H9 (cell line): ENCODE measurements at regions not wholly inside any gene's neighbourhood (a gene's known extent, or its start where the extent isn't known, plus 50 kb on each side); places are given as distances from the start of the nearest gene placed in this dataset.

Source experiments
- DNase-seq: peaks from one replicate; pipeline ENCODE4 v3.0.0-alpha.2; 2017
- H2AFZ ChIP-seq: one replicate; pipeline ENCODE4 v1.6.1; 2013; ENCODE audit warnings: mild to moderate bottlenecking, low read length, control low read depth, moderate library complexity
- H2AK5ac ChIP-seq: 2 replicates; pipeline ENCODE4 v1.6.1; 2013; ENCODE audit warnings: low read length, control low read depth, mixed read lengths; ENCODE audit not compliant: insufficient read length
- H2BK120ac ChIP-seq: one replicate; pipeline ENCODE4 v1.6.1; 2013; ENCODE audit warnings: low read depth, mild to moderate bottlenecking, low read length, control low read depth, inconsistent platforms; ENCODE audit not compliant: poor library complexity, severe bottlenecking
- H2BK12ac ChIP-seq: 2 replicates; pipeline ENCODE4 v1.6.1; 2013; ENCODE audit warnings: low read length, control low read depth, mixed read lengths, low read depth; ENCODE audit not compliant: insufficient read length
- H2BK15ac ChIP-seq: 2 replicates; pipeline ENCODE4 v1.6.1; 2013; ENCODE audit warnings: low read depth, low read length, control low read depth
- H2BK20ac ChIP-seq: one replicate; pipeline ENCODE4 v1.6.1; 2013; ENCODE audit warnings: low read depth, mild to moderate bottlenecking, low read length, control low read depth, inconsistent platforms; ENCODE audit not compliant: poor library complexity, severe bottlenecking
- H2BK5ac ChIP-seq: 2 replicates; pipeline ENCODE4 v1.6.1; 2013; ENCODE audit warnings: low read length, control low read depth, mixed read lengths; ENCODE audit not compliant: insufficient read length
- H3K14ac ChIP-seq: 2 replicates; pipeline ENCODE4 v1.6.1; 2013; ENCODE audit warnings: low read length, control low read depth; ENCODE audit not compliant: insufficient read depth
- H3K18ac ChIP-seq: 2 replicates; pipeline ENCODE4 v1.6.1; 2013; ENCODE audit warnings: low read depth, mild to moderate bottlenecking, mixed read lengths, low read length, control low read depth; ENCODE audit not compliant: insufficient read length
- H3K23ac ChIP-seq: 2 replicates; pipeline ENCODE4 v1.6.1; 2013; ENCODE audit warnings: low read length, control low read depth, mixed read lengths, low read depth; ENCODE audit not compliant: insufficient read length
- H3K23me2 ChIP-seq: 2 replicates; pipeline ENCODE4 v1.6.1; 2013; ENCODE audit warnings: low read depth, mild to moderate bottlenecking, mixed read lengths, low read length, control low read depth; ENCODE audit not compliant: insufficient read length, poor library complexity, severe bottlenecking
- H3K27ac ChIP-seq: 2 replicates; pipeline ENCODE4 v1.5.1; 2013; ENCODE audit warnings: low read length, control low read depth, mixed read lengths, low read depth; ENCODE audit not compliant: insufficient read length
- H3K27me3 ChIP-seq: 2 replicates; pipeline ENCODE4 v1.6.1; 2013; ENCODE audit warnings: low read length, control low read depth, inconsistent platforms; ENCODE audit not compliant: insufficient read depth
- H3K4ac ChIP-seq: 2 replicates; pipeline ENCODE4 v1.6.1; 2013; ENCODE audit warnings: low read depth, mild to moderate bottlenecking, control low read depth, inconsistent platforms, low read length, moderate library complexity
- H3K4me1 ChIP-seq: 2 replicates; pipeline ENCODE4 v1.6.1; 2013; ENCODE audit warnings: low read length, control low read depth, inconsistent platforms; ENCODE audit not compliant: insufficient read depth
- H3K4me2 ChIP-seq: 2 replicates; pipeline ENCODE4 v1.6.1; 2013; ENCODE audit warnings: low read length, control low read depth, mixed read lengths; ENCODE audit not compliant: insufficient read length, insufficient read depth
- H3K56ac ChIP-seq: 2 replicates; pipeline ENCODE4 v1.6.1; 2013; ENCODE audit warnings: low read depth, mild to moderate bottlenecking, mixed read lengths, low read length, control low read depth; ENCODE audit not compliant: insufficient read length
- H3K79me1 ChIP-seq: 2 replicates; pipeline ENCODE4 v1.6.1; 2013; ENCODE audit warnings: low read depth, mild to moderate bottlenecking, moderate library complexity, low read length, control low read depth, inconsistent platforms; ENCODE audit not compliant: insufficient read depth, poor library complexity, severe bottlenecking
- H3K79me2 ChIP-seq: 2 replicates; pipeline ENCODE4 v1.6.1; 2013; ENCODE audit warnings: low read length, control low read depth, inconsistent platforms; ENCODE audit not compliant: insufficient read depth
- H3K9ac ChIP-seq: 2 replicates; pipeline ENCODE4 v1.6.1; 2013; ENCODE audit warnings: low read length, control low read depth, mixed read lengths; ENCODE audit not compliant: insufficient read length; ENCODE audit errors: extremely low read depth
- H3K9me3 ChIP-seq: one replicate; pipeline ENCODE4 v1.6.1; 2013; ENCODE audit warnings: low read depth, low read length, inconsistent platforms; ENCODE audit not compliant: control insufficient read depth
- H3T11ph ChIP-seq: one replicate; pipeline ENCODE4 v1.6.1; 2013; ENCODE audit warnings: mild to moderate bottlenecking, low read length, control low read depth, inconsistent platforms
- H4K20me1 ChIP-seq: one replicate; pipeline ENCODE4 v1.6.1; 2013; ENCODE audit not compliant: control insufficient read depth, insufficient read length, insufficient read depth
- H4K5ac ChIP-seq: 2 replicates; pipeline ENCODE4 v1.6.1; 2013; ENCODE audit warnings: low read depth, mild to moderate bottlenecking, mixed read lengths, low read length, control low read depth; ENCODE audit not compliant: insufficient read length
- H4K8ac ChIP-seq: replicated peaks from 2 replicates; pipeline ENCODE4 v1.6.1; 2013; ENCODE audit warnings: low read length, control low read depth, mixed read lengths, low read depth; ENCODE audit not compliant: insufficient read length
- H4K91ac ChIP-seq: 2 replicates; pipeline ENCODE4 v1.6.1; 2013; ENCODE audit warnings: low read depth, mild to moderate bottlenecking, moderate library complexity, mixed read lengths, low read length, control low read depth; ENCODE audit not compliant: insufficient read length
- H3K27ac Mint-ChIP-seq, 3 experiments: 2 replicates in 2 of 3; 3 replicates in 1 of 3; pipeline ENCODE4 v1.8.0; 2020 to 2021; ENCODE audit warnings: mixed read lengths in 3 of 3, mild to moderate bottlenecking in 1 of 3, moderate library complexity in 1 of 3
- H3K27me3 Mint-ChIP-seq: 2 replicates; pipeline ENCODE4 v1.8.0; 2021; ENCODE audit warnings: low read depth, mild to moderate bottlenecking, moderate library complexity, mixed read lengths
- H3K36me3 Mint-ChIP-seq, 3 experiments: 2 replicates in 2 of 3; 3 replicates in 1 of 3; pipeline ENCODE4 v1.8.0; 2020 to 2021; ENCODE audit warnings: low read depth in 3 of 3, mixed read lengths in 3 of 3; ENCODE audit not compliant: insufficient read depth in 1 of 3
- H3K4me1 Mint-ChIP-seq, 2 experiments: 2 replicates each; pipeline ENCODE4 v1.8.0; 2020; ENCODE audit warnings: mixed read lengths in 2 of 2
- H3K4me3 Mint-ChIP-seq, 2 experiments: 2 replicates in 1 of 2; 3 replicates in 1 of 2; pipeline ENCODE4 v1.8.0; 2020 to 2021; ENCODE audit warnings: mild to moderate bottlenecking in 2 of 2, mixed read lengths in 2 of 2, moderate library complexity in 1 of 2
- H3K9me3 Mint-ChIP-seq, 2 experiments: 2 replicates in 1 of 2; 3 replicates in 1 of 2; pipeline ENCODE4 v1.8.0; 2020; ENCODE audit warnings: mild to moderate bottlenecking in 2 of 2, mixed read lengths in 2 of 2, moderate library complexity in 1 of 2
- WGBS: extraction: QIAGEN DNeasy Blood & Tissue Kit; methylation state at CpG from one replicate; pipeline ENCODE4 v1.1.7; 2013; ENCODE audit warnings: missing lambda C conversion rate, low lambda C conversion rate, mixed read lengths; ENCODE audit not compliant: insufficient read length; ENCODE audit errors: extremely low coverage; 5-methylcytosine and 5-hydroxymethylcytosine counted together
- TF ChIP-seq, protein P1 (sequence below): fragments of 200-600 bp; sonication (generic); conservative IDR thresholded peaks from 3 replicates; pipeline ENCODE4 v1.8.0; 2021; ENCODE audit warnings: antibody characterized with exemption, mild to moderate bottlenecking

DNA sequence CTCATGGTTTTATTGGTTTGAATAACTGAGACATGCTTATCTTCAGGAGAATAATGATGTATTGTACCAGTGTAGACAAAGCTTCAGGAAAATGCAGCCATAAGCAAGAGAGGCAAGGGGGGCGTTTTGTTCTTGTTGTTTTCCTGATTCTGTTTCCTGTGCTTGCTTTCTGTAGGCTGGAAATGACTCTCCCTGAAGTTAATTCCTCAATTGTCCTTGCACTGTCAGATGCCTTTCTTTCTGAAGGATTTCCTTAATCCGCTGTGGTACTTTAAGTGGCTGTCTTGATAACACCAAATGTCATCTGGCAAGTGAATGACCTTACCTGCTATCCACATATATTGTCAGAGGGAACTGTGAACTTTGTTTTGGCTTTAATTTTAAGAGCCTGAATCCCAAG is 220.0 kb downstream of the NEDD1 start:
- no peak overlapping the region for H3K14ac ChIP-seq
- WGBS = no CpG with 5 or more reads among the region's 2 CpGs
- H3K23me2 ChIP-seq = no peaks in the 10 kb centered on the region
- H4K91ac ChIP-seq = no peak overlapping the region
- no peak overlapping the region for H2BK20ac ChIP-seq
- H2BK5ac ChIP-seq = no peak overlapping the region
- no peak for DNase-seq
- no peak overlapping the region for H4K5ac ChIP-seq
- no peaks in the 10 kb centered on the region for H3K79me2 ChIP-seq
- H3K27me3 ChIP-seq = no peaks in the 10 kb centered on the region
- H2AK5ac ChIP-seq = no peak overlapping the region
- no peak overlapping the region for H3T11ph ChIP-seq
- peaks cover 50 to 52% of the 10 kb centered on the region in 2 experiments for H3K4me1 Mint-ChIP-seq
- H2BK15ac ChIP-seq = no peak overlapping the region
- peaks cover 2% of the 10 kb centered on the region; the same call in 1 of the 2 replicates for H3K4me1 ChIP-seq
- H3K18ac ChIP-seq = no peak overlapping the region
- no peak overlapping the region for H4K8ac ChIP-seq
- H2AFZ ChIP-seq = no peak overlapping the region
- H3K36me3 Mint-ChIP-seq = peaks cover 24 to 29% (median 27%) of the 10 kb centered on the region in 3 experiments
- no peak overlapping the region for H3K9ac ChIP-seq
- H3K4ac ChIP-seq = no peak overlapping the region
- H3K27me3 Mint-ChIP-seq = peaks cover 12% of the 10 kb centered on the region
- H3K9me3 ChIP-seq = peaks cover 10% of the 10 kb centered on the region
- H2BK12ac ChIP-seq = no peak overlapping the region
- H3K79me1 ChIP-seq = no peaks in the 10 kb centered on the region
- H4K20me1 ChIP-seq = no peaks in the 10 kb centered on the region
- H3K4me3 Mint-ChIP-seq = no peak overlapping the region; a peak in 1 of 5 replicates
- peaks cover 24 to 26% of the 10 kb centered on the region in 2 experiments for H3K9me3 Mint-ChIP-seq
- no peak overlapping the region for H2BK120ac ChIP-seq
- no peak overlapping the region for H3K23ac ChIP-seq
- H3K4me2 ChIP-seq = no peak overlapping the region
- no peak overlapping the region for H3K27ac ChIP-seq
- peak overlapping the region in 1 of 3 experiments; percentile 62; a peak in 3 of 7 replicates for H3K27ac Mint-ChIP-seq
- H3K56ac ChIP-seq = no peak overlapping the region
- TF ChIP-seq, protein P1, sequence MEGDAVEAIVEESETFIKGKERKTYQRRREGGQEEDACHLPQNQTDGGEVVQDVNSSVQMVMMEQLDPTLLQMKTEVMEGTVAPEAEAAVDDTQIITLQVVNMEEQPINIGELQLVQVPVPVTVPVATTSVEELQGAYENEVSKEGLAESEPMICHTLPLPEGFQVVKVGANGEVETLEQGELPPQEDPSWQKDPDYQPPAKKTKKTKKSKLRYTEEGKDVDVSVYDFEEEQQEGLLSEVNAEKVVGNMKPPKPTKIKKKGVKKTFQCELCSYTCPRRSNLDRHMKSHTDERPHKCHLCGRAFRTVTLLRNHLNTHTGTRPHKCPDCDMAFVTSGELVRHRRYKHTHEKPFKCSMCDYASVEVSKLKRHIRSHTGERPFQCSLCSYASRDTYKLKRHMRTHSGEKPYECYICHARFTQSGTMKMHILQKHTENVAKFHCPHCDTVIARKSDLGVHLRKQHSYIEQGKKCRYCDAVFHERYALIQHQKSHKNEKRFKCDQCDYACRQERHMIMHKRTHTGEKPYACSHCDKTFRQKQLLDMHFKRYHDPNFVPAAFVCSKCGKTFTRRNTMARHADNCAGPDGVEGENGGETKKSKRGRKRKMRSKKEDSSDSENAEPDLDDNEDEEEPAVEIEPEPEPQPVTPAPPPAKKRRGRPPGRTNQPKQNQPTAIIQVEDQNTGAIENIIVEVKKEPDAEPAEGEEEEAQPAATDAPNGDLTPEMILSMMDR = no peak
